GM12878 (cell line): ENCODE measurements at regions not wholly inside any gene's neighbourhood (a gene's known extent, or its start where the extent isn't known, plus 50 kb on each side); places are given as distances from the start of the nearest gene placed in this dataset.

Source experiments
- ATAC-seq: fragments of 200-7000 bp; cut with Tn5 transposase; 3 replicates; pipeline ENCODE4 v1.9.1; 2020; ENCODE audit warnings: mild to moderate bottlenecking, moderate library complexity
- BruUV-seq: library from RNA; stranded (reverse); fragments of 400-500 nt; replicated peaks from 2 replicates; lab custom pipeline; 2021; lab: Mats Ljungman, UMichigan
- CTCF ChIA-PET: fragments of 300-600 bp; sonication (Branson Sonifier 250); formaldehyde crosslinking; extraction: SDS; loops from one replicate; lab custom pipeline; 2021; ENCODE audit warnings: inconsistent platforms; lab: Yijun Ruan, JAX
- POLR2A ChIA-PET: fragments of 350-600 bp; formaldehyde crosslinking; extraction: SDS; loops from one replicate; lab custom pipeline; 2021; ENCODE audit warnings: inconsistent platforms; lab: Charles Lee
- RAD21 ChIA-PET: fragments of 300-600 bp; sonication (Branson Sonifier 250); formaldehyde crosslinking; loops from one replicate; lab custom pipeline; 2023; ENCODE audit warnings: antibody characterized with exemption; ENCODE audit not compliant: unreplicated experiment; lab: Charles Lee
- SMC1A ChIA-PET: fragments of 300-600 bp; sonication (Branson Sonifier 250); formaldehyde crosslinking; loops from one replicate; lab custom pipeline; 2023; ENCODE audit not compliant: unreplicated experiment, uncharacterized antibody; lab: Charles Lee
- DNase-seq: peaks from one replicate; pipeline ENCODE4 v3.0.0-alpha.2; 2011; ENCODE audit warnings: low read depth, low spot score
- FAIRE-seq: peaks from 3 replicates; lab custom pipeline; 2011; peaks lifted over from hg19 to GRCh38; lab: Jason Lieb, UNC
- H2AFZ ChIP-seq: 2 replicates; pipeline ENCODE4 v1.6.0; 2011; ENCODE audit warnings: low read depth, low read length, control low read depth; ENCODE audit not compliant: control insufficient read depth
- H3K27ac ChIP-seq: 2 replicates; pipeline ENCODE4 v1.5.1; 2011; ENCODE audit warnings: control low read depth; ENCODE audit not compliant: control insufficient read depth, insufficient read depth
- H3K27me3 ChIP-seq, 2 experiments: replicated peaks in 1 of 2; 2 replicates each; pipeline versions ENCODE4 v1.6.0 to v1.6.1; 2011; ENCODE audit warnings: low read length in 1 of 2; ENCODE audit not compliant: control insufficient read depth in 2 of 2, insufficient read depth in 2 of 2
- H3K36me3 ChIP-seq, 2 experiments: 2 replicates each; pipeline ENCODE4 v1.5.1; 2011; ENCODE audit warnings: low read length in 1 of 2; ENCODE audit not compliant: control insufficient read depth in 2 of 2, insufficient read depth in 2 of 2
- H3K4me1 ChIP-seq: 2 replicates; pipeline ENCODE4 v1.6.1; 2011; ENCODE audit warnings: mild to moderate bottlenecking, low read length, moderate library complexity, mixed read lengths; ENCODE audit not compliant: control insufficient read depth, insufficient read depth
- H3K4me2 ChIP-seq: 2 replicates; pipeline ENCODE4 v1.6.0; 2011; ENCODE audit warnings: control low read depth; ENCODE audit not compliant: control insufficient read depth, insufficient read depth
- H3K4me3 ChIP-seq: fragments of 200-600 bp; sonication (generic); 2 replicates; pipeline ENCODE4 v1.5.1; 2016
- H3K79me2 ChIP-seq: 2 replicates; pipeline ENCODE4 v1.6.0; 2011; ENCODE audit warnings: low read length; ENCODE audit not compliant: control insufficient read depth, insufficient read depth
- H3K9ac ChIP-seq: 2 replicates; pipeline ENCODE4 v1.8.0; 2011; ENCODE audit warnings: low read length, control low read depth, mixed read lengths; ENCODE audit not compliant: control insufficient read depth, insufficient read depth
- H3K9me3 ChIP-seq: replicated peaks from 3 replicates; pipeline ENCODE4 v1.5.1; 2011; ENCODE audit warnings: mild to moderate bottlenecking, low read length; ENCODE audit not compliant: control insufficient read depth, insufficient read depth
- H4K20me1 ChIP-seq: 2 replicates; pipeline ENCODE4 v1.6.0; 2011; ENCODE audit not compliant: control insufficient read depth, insufficient read depth
- ATF3 ChIP-seq: IDR thresholded peaks from 2 replicates; pipeline ENCODE4 v1.6.1; 2011; ENCODE audit warnings: low read depth, mild to moderate bottlenecking, low read length, moderate library complexity, borderline replicate concordance; ENCODE audit errors: extremely low read depth
- ATF7 ChIP-seq: fragments of 450-650 bp; IDR thresholded peaks from 2 replicates; pipeline ENCODE4 v1.6.1; 2016; ENCODE audit warnings: low read depth, mild to moderate bottlenecking
- BCL11A ChIP-seq: IDR thresholded peaks from 2 replicates; pipeline ENCODE4 v1.6.1; 2011; ENCODE audit warnings: low read depth, low read length
- E2F4 ChIP-seq: IDR thresholded peaks from 2 replicates; pipeline ENCODE4 v1.6.1; 2012; ENCODE audit warnings: low read depth, low read length, improper control_type of control experiment
- ELK1 ChIP-seq: IDR thresholded peaks from 2 replicates; pipeline ENCODE4 v1.6.1; 2012; ENCODE audit warnings: low read depth, low read length, improper control_type of control experiment
- HDAC2 ChIP-seq: fragments of 200-600 bp; sonication (generic); IDR thresholded peaks from 2 replicates; pipeline ENCODE4 v1.6.1; 2017
- HDAC6 ChIP-seq: fragments of 200-600 bp; sonication (generic); IDR thresholded peaks from one replicate; pipeline ENCODE4 v1.8.0; 2017; ENCODE audit warnings: antibody characterized with exemption; ENCODE audit not compliant: unreplicated experiment
- HDGF ChIP-seq: fragments of 450-650 bp; IDR thresholded peaks from 2 replicates; pipeline ENCODE4 v1.6.1; 2016; ENCODE audit warnings: antibody characterized with exemption
- HSF1 ChIP-seq: fragments of 150-350 bp; IDR thresholded peaks from 2 replicates; pipeline ENCODE4 v1.6.1; 2014; ENCODE audit warnings: mild to moderate bottlenecking, low read depth, low read length
- IKZF2 ChIP-seq, 2 experiments: fragments of 450-650 bp; IDR thresholded peaks; 2 replicates each; pipeline ENCODE4 v1.6.1; 2017; ENCODE audit warnings: mild to moderate bottlenecking in 2 of 2, moderate library complexity in 2 of 2
- JUND ChIP-seq: IDR thresholded peaks from 2 replicates; pipeline ENCODE4 v1.6.1; 2012; ENCODE audit warnings: low read depth, mild to moderate bottlenecking, low read length, improper control_type of control experiment, moderate library complexity
- MEF2B ChIP-seq: fragments of 450-650 bp; IDR thresholded peaks from 2 replicates; pipeline ENCODE4 v1.6.1; 2018; ENCODE audit warnings: mild to moderate bottlenecking, moderate library complexity; ENCODE audit not compliant: partially characterized antibody, poor library complexity, severe bottlenecking
- NR2F1 ChIP-seq: fragments of 450-650 bp; conservative IDR thresholded peaks from 2 replicates; pipeline ENCODE4 v1.6.1; 2017; ENCODE audit warnings: mild to moderate bottlenecking
- NRF1 ChIP-seq: conservative IDR thresholded peaks from 2 replicates; pipeline ENCODE4 v1.6.1; 2011; ENCODE audit warnings: mild to moderate bottlenecking, low read depth, low read length, improper control_type of control experiment
- ZNF622 ChIP-seq: fragments of 450-650 bp; IDR thresholded peaks from 2 replicates; pipeline ENCODE4 v1.6.1; 2017; ENCODE audit warnings: mild to moderate bottlenecking, inconsistent platforms
- WGBS: methylation state at CpG from one replicate; pipeline ENCODE4 v1.1.6; 2016; ENCODE audit warnings: low lambda C conversion rate; ENCODE audit not compliant: insufficient replicate concordance, insufficient coverage; ENCODE audit errors: missing lambda C conversion rate; 5-methylcytosine and 5-hydroxymethylcytosine counted together
- in situ Hi-C: fragments of 300-500 bp; cut with MboI; formaldehyde crosslinking; loops from 9 replicates; pipeline ENCODE4 v1.14.3; 2018; ENCODE audit warnings: mixed read lengths
- intact Hi-C: fragments of 100-400 bp; cut with micrococcal nuclease; formaldehyde crosslinking; loops from one replicate; pipeline ENCODE4 v1.14.2; 2022; ENCODE audit not compliant: unreplicated experiment

- no peak overlapping the region for H2AFZ ChIP-seq
- H3K9ac ChIP-seq = no peak overlapping the region
- H3K36me3 ChIP-seq = no peaks in the 10 kb centered on the region
- DNase-seq (no peak), FAIRE-seq (no peak)
- 13% methylated on average over 2 of the region's 2 CpGs for WGBS
- intact Hi-C loops = no loop called here
- ChIA-PET RAD21 (no interaction called here), POLR2A (no interaction called here)
- no TSS peak for BruUV-seq
- no peaks in the 10 kb centered on the region for H4K20me1 ChIP-seq
- H3K27ac ChIP-seq = no peak overlapping the region
- H3K79me2 ChIP-seq = no peaks in the 10 kb centered on the region
- no peak overlapping the region for H3K4me3 ChIP-seq
- TF ChIP-seq ATF3 (no peak), NR2F1 (no peak), BCL11A (no peak), MEF2B (no peak), HDGF (no peak), HDAC6 (no peak), HSF1 (no peak), IKZF2 (IDR thresholded peaks at IDR 0.05) (no peak), ATF7 (no peak), NRF1 (no peak), E2F4 (no peak), ZNF622 (no peak), HDAC2 (no peak), JUND (no peak), ELK1 (no peak)
- TF ChIP-seq, all 136 proteins: peak for 0
- ATAC-seq = no peak
- ChIA-PET SMC1A (no interaction called here), CTCF (no interaction called here)
- Histone ChIP-seq H3K4me1 (no peaks in the 10 kb centered on the region), H3K9me3 (no peaks in the 10 kb centered on the region), H3K27me3 (no peaks in the 10 kb centered on the region), H3K4me2 (no peak overlapping the region)
- in situ Hi-C loops = no loop called here
Observed at GRCh38 chr5:156093024-156093423, 233.9 kb upstream of the SGCD start.
